Osteocyte (in vitro differentiated cells): ENCODE measurements at regions not wholly inside any gene's neighbourhood (a gene's known extent, or its start where the extent isn't known, plus 50 kb on each side); places are given as distances from the start of the nearest gene placed in this dataset.
A peak's percentile ranks its signal among the peaks of the same experiment; 100 is the strongest.

Experiments
- DNase-seq: peaks from one replicate; pipeline ENCODE4 v3.0.0; 2021; ENCODE audit warnings: mixed read lengths; ENCODE audit not compliant: unreplicated experiment; ENCODE audit errors: extremely low spot score
- H3K27ac Mint-ChIP-seq: one replicate; pipeline ENCODE4 v1.8.0; 2021; ENCODE audit warnings: mild to moderate bottlenecking, mixed read lengths; ENCODE audit not compliant: unreplicated experiment
- H3K27me3 Mint-ChIP-seq: one replicate; pipeline ENCODE4 v1.8.0; 2021; ENCODE audit warnings: mixed read lengths; ENCODE audit not compliant: unreplicated experiment
- H3K36me3 Mint-ChIP-seq: one replicate; pipeline ENCODE4 v1.8.0; 2021; ENCODE audit warnings: mixed read lengths; ENCODE audit not compliant: unreplicated experiment
- H3K4me1 Mint-ChIP-seq: one replicate; pipeline ENCODE4 v1.8.0; 2021; ENCODE audit warnings: mixed read lengths; ENCODE audit not compliant: unreplicated experiment
- H3K4me3 Mint-ChIP-seq: one replicate; pipeline ENCODE4 v1.8.0; 2021; ENCODE audit warnings: mild to moderate bottlenecking, moderate library complexity, mixed read lengths; ENCODE audit not compliant: unreplicated experiment
- H3K9me3 Mint-ChIP-seq: one replicate; pipeline ENCODE4 v1.8.0; 2021; ENCODE audit warnings: mixed read lengths; ENCODE audit not compliant: unreplicated experiment
- TF ChIP-seq, protein P1 (sequence below): fragments of 200-600 bp; sonication (generic); IDR thresholded peaks from 2 replicates; pipeline ENCODE4 v1.5.0; 2021; ENCODE audit warnings: antibody characterized with exemption, mild to moderate bottlenecking, moderate library complexity

DNA sequence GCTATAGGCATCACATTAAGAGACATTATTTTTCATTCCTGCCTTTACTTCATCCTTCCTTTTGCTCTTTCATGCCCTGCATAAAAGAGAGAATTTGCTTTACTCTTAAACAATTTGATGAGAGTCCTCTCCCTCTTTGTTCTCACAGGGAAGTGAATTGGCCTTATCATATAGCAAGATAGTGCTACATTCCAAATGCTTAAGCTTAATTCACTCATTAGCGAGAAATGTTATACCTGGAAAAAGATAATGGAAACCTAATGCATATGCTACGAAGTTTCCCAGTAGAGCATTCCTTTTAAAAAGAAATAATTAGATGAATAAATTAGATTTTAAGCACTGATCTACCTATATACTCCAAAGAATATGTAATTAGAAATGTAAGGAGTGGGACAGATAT, 798.8 kb downstream of the C12orf50 start:
- no peak overlapping the region for H3K4me3 Mint-ChIP-seq
- no peak for DNase-seq
- H3K27me3 Mint-ChIP-seq: peaks cover 10% of the 10 kb centered on the region
- H3K9me3 Mint-ChIP-seq: no peaks in the 10 kb centered on the region
- no peaks in the 10 kb centered on the region for H3K36me3 Mint-ChIP-seq
- H3K4me1 Mint-ChIP-seq: peaks cover 4% of the 10 kb centered on the region
- TF ChIP-seq, protein P1, sequence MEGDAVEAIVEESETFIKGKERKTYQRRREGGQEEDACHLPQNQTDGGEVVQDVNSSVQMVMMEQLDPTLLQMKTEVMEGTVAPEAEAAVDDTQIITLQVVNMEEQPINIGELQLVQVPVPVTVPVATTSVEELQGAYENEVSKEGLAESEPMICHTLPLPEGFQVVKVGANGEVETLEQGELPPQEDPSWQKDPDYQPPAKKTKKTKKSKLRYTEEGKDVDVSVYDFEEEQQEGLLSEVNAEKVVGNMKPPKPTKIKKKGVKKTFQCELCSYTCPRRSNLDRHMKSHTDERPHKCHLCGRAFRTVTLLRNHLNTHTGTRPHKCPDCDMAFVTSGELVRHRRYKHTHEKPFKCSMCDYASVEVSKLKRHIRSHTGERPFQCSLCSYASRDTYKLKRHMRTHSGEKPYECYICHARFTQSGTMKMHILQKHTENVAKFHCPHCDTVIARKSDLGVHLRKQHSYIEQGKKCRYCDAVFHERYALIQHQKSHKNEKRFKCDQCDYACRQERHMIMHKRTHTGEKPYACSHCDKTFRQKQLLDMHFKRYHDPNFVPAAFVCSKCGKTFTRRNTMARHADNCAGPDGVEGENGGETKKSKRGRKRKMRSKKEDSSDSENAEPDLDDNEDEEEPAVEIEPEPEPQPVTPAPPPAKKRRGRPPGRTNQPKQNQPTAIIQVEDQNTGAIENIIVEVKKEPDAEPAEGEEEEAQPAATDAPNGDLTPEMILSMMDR: no peak
- H3K27ac Mint-ChIP-seq: no peak overlapping the region

DNA sequence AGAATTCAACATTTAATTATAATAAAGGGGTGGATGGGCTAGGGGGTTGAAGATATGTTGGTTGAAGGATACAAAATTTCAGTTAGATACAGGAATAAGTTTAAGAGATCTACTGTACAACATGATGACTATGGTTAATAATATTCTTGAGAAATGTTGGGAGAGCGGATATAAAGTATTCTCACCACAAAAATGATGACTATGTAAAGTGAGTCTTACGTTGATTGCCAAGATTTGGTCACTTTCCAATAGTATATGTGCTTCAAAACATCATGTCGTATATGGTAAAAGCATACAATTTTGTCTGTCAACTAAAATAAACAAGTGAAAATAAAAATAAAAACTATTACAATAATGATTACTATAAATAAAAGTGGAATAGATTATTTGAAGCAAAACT, 802.0 kb downstream of the C12orf50 start:
- Mint-ChIP-seq H3K4me3 (no peak overlapping the region), H3K36me3 (no peaks in the 10 kb centered on the region), H3K27ac (no peak overlapping the region), H3K9me3 (no peaks in the 10 kb centered on the region), H3K4me1 (no peaks in the 10 kb centered on the region), H3K27me3 (peaks cover 6% of the 10 kb centered on the region)
- DNase-seq: no peak
- TF ChIP-seq, protein P1: no peak

DNA sequence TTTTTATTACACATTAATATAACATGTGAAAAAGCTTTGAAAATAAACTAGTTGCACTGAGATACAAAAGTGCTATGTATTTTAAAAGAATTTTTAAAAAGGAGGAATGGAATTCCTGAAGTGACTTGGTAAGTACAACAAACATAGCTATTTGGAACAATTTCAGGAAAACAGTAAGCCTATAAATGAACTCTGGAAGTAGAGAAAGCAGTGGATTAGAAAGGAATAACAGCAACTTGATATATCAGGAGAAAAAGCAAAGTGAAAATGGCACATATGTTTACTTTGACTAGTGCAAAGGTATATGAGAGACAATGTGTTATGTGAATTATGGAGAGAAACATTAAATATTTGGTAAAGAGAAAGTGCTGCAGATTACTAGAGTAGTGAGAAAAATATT, 811.7 kb downstream of the C12orf50 start:
- Mint-ChIP-seq H3K4me1 (peaks cover 14% of the 10 kb centered on the region), H3K36me3 (no peaks in the 10 kb centered on the region), H3K27ac (peak overlapping the region; percentile 29), H3K4me3 (no peak overlapping the region), H3K9me3 (no peaks in the 10 kb centered on the region), H3K27me3 (peaks cover 1% of the 10 kb centered on the region)
- TF ChIP-seq, protein P1: no peak
- no peak for DNase-seq

DNA sequence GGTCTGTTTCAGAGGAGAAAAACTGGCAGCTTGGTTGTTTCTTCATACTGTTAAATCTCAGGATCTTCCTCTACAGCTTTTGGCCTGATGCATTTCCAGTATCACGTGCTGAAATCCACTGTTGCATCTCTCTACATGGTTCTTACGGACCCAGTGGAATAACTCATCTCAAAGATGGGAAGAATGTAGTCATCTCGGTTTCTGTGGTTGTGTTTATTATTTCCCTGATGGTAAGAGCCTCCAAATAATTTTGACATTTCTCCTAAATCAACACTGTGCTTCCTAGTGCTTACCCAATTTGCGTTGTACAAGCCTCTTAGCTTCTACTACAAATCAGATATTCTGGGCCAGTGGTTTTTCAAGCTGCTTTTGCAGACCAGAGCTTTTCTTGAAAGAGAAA, 812.8 kb downstream of the C12orf50 start:
- H3K4me3 Mint-ChIP-seq: no peak overlapping the region
- no peak for DNase-seq
- H3K27ac Mint-ChIP-seq: no peak overlapping the region
- TF ChIP-seq, protein P1: no peak
- peaks cover 7% of the 10 kb centered on the region for H3K27me3 Mint-ChIP-seq
- no peaks in the 10 kb centered on the region for H3K9me3 Mint-ChIP-seq
- peaks cover 14% of the 10 kb centered on the region for H3K4me1 Mint-ChIP-seq
- no peaks in the 10 kb centered on the region for H3K36me3 Mint-ChIP-seq

DNA sequence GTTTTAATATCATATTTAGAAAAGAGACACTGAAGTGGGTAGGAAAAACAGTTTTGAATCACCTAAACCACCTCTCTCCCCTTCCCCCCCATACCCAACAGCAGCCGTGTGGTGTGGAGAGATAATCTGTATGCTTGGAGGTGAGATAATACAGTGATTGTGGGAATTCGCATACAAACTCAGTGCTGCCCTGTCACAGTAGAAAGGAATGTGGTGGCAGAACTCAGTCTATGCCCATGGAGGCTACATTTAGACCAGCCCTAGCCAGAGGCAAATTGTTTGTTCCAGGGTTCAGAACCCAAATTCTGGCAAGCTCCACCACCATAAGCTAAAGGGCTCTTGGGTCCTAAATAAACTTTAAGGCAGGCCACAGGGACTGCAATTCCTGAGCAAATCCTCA, 827.0 kb downstream of the C12orf50 start:
- H3K4me3 Mint-ChIP-seq: no peak overlapping the region
- peaks cover 9% of the 10 kb centered on the region for H3K27me3 Mint-ChIP-seq
- no peaks in the 10 kb centered on the region for H3K36me3 Mint-ChIP-seq
- H3K4me1 Mint-ChIP-seq: no peaks in the 10 kb centered on the region
- no peak overlapping the region for H3K27ac Mint-ChIP-seq
- DNase-seq: no peak
- TF ChIP-seq, protein P1: no peak
- peaks cover 22% of the 10 kb centered on the region for H3K9me3 Mint-ChIP-seq
